NCI-H2227 (cell line): ENCODE measurements at regions not wholly inside any gene's neighbourhood (a gene's known extent, or its start where the extent isn't known, plus 50 kb on each side); places are given as distances from the start of the nearest gene placed in this dataset.
A peak's percentile ranks its signal among the peaks of the same experiment; 100 is the strongest.
"Not testable (repeated sequence)": the region's sequence is repeated elsewhere in the genome, so short reads cannot be mapped to it uniquely, and the experiment has no call there.

Source experiments
- DNase-seq: peaks from one replicate; lab custom pipeline; 2025; ENCODE audit not compliant: unreplicated experiment; lab: John Stamatoyannopoulos, UW

GRCh38 chr6:113359155-113360140, 497.7 kb upstream of the MARCKS start:
- peak; percentile 82 for DNase-seq

DNA sequence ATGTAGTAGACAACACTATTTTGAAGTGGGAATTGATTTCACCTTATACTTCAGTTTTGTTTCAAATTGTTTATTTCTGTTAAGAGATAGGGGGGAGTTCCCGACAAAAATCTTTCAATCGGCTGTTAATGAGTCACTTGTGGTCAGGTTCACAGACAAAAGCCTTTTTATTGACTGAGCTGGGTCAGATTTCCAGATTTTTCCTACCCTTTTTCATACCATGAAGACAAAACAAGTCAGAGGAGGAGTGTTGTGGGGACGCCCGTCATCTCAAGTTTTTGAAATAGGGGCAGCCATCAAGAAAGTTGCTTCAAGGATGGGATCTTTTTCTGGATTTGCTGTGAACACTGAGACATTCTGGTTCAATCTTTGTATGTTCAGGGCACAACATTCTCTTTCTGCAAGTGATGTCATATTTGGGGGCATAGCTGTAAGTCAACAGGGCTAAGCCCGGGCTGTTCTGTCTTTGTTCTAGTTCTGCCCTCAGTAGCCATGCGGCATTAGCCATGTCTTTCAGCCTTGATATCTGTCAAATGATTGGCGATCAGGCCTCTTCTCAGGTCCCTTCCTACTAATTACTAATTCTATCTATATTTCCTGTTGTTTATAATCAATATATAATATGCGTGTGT, 496.0 kb upstream of the MARCKS start:
- no peak for DNase-seq

DNA sequence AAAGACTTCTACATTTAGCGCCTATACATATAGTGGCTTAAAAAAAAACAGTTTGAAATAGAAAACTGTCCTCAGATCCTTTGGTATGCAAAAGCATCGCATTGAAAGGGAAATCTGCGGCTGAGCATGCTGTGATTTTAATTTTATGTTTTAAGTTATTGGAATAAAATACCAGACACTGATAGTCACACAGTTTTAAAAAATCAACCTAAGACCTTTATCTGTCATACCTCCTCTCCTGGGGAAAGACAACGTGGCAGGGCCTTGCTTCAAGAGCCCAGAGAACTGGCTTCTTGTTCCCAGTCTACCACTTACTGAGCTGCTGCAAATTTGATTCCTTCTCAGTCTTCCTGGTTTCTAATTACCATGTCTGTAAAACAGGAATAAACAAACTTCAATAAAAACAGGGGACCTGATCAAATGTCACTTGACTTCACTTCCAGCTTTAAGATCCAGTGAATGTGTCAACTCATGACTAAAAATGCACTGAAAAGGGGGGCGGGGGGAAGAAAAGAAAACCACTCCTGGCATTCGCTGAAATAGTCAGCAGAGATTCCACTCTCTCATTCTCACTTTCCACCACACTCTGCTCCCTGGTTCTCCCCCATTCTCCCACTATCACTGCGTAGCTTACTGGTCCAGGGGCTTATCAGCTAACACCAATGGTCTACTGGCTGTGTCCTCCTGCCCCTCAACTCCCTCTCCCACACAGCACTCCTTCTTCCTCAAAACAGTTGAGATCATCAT, 494.7 kb upstream of the MARCKS start:
- no peak for DNase-seq

GRCh38 chr6:113363048-113363798, 493.9 kb upstream of the MARCKS start:
- no peak for DNase-seq

- DNase-seq, result no peak
Measured at GRCh38 chr6:113363866-113364265, 493.3 kb upstream of the MARCKS start.

DNA sequence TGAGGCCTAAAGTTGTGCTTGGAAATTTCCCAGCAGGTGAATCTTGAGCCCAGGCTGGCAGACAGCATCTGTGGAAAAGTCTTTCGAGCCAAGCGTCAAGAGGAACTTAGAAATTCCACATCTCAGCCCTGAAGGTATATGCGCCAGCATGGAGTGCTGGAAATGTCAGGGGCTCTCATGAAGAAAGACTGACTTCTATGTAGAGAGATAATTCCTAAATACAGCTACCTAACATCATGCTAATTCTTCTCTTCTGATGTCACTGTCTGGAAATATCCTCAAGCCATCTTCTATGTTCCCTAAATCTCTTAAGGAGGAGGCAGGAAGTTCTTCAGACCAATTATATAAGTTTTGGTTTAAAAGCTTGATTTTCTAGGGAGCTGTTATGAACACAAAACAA, 492.4 kb upstream of the MARCKS start:
- no peak for DNase-seq

DNA sequence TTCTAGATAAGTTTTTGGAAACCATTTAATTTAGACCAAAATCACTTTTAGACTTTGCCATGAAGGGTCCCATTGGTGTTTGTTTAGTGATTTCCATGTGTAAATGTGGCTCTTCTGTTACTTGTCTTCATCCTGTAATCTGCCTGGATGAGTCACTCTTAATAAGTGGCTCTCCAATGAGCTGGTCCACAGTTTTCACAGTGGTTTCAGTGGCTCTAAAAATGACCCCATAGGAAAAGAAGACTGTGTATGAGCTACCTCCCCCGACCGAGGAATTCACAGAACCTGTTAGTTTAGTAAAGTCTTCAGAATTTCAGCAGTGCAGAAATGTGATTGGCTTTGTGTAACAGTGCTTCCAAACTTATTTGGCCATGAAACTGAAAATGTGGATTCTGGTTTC, 492.0 kb upstream of the MARCKS start:
- DNase-seq, result no peak

- DNase-seq, result no peak
Measured at GRCh38 chr6:113366505-113366904, 490.6 kb upstream of the MARCKS start.

DNA sequence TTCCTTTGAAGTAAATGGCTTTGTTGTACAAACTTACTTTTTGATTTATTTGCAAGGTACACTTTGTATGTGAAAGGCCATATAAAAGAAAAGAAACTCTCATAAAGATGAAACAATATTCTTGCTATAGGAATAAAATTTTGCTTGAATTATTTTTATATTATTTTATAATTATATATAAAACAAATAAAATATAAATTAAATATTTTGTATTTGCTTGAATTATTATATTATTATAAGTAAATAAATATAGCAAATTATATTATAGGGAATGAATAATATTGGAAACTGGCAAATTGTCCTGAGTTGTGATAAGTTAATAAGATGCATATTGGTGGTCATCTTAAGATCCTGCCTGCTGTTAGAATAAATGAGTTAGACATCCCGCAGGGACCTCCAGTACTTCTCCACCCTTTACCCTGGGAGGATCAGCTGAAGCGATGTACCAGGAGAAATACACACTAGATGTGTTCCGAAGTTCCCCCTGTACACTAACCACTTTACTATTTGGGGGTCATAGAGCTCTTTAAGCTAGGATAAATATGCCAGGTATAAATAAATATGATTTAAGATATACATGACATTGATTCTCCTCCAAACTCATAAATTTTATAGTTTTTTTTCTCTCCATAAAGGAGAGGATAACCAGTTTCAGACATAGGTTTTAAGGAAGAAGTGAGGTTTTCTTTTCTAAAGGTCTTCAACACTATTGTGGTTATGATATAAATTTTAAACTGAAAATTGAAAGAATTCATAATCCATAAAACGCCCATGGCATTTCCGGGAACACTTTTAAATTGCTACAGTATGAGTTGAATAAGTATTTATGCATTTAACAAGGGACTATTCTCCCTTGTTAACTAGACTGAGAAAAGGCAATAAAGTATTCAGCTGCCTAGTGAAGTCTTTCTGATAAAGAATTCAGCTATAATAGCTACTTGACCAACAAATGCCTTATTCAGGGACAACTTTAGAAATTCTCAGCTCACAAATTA, 486.3 kb upstream of the MARCKS start:
- DNase-seq, result no peak

GRCh38 chr6:113375466-113375865, 481.7 kb upstream of the MARCKS start:
- not testable (repeated sequence) for DNase-seq

GRCh38 chr6:113375950-113376846, 480.9 kb upstream of the MARCKS start:
- DNase-seq, result no peak

DNA sequence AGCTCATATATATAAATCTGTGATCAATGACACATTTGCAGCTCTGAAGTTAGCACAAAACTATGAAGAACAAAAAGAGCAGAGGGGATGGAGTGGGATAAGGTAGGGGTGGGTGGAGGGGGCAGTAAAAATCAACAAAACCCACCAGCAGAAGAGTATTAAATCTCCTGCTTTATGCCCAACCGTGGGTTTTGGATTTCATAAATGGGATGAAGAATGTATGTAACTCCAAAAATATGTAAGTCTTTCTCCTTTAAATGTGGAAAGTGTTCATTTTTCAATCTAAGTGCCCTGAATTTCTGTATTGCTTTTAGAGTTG, 480.3 kb upstream of the MARCKS start:
- DNase-seq, result no peak

GRCh38 chr6:113377362-113377942, 479.7 kb upstream of the MARCKS start:
- no peak for DNase-seq

DNA sequence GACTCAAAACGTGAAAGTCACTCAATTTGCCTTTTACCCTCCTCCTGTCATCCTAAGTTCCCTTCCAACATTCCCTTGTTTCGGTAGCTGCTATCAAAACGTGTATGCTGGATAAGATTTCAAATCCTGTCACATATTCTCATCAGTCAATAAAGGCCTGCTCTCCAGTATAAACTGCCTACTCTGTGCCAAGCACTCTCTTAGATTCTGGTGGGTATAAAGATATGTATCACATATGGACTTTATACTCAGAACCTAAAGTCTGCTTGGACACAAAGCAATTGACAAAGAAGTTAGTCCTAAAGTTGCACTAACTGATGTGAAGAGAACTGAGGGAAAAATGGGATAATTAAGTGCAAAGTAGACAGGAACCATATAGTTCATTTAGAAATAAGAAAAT, 476.6 kb upstream of the MARCKS start:
- DNase-seq, result no peak

DNA sequence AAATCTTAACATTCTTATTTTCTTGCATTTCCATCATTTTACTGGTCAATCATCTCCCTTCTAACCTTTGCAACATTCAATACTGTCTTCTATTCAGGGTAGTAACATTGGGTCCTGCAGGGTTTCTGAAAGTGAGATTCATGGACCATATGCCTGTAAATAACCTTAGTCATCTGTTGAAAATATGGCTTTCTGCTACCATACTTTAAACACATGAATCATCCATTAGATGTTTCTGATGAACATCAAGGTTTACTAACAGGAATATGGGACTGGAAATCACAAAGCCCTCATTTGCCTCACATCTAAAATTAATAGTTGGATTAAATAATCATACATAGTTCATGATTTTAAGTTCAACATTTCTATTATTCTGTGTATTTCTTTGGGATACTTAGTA, 475.9 kb upstream of the MARCKS start:
- no peak for DNase-seq

DNA sequence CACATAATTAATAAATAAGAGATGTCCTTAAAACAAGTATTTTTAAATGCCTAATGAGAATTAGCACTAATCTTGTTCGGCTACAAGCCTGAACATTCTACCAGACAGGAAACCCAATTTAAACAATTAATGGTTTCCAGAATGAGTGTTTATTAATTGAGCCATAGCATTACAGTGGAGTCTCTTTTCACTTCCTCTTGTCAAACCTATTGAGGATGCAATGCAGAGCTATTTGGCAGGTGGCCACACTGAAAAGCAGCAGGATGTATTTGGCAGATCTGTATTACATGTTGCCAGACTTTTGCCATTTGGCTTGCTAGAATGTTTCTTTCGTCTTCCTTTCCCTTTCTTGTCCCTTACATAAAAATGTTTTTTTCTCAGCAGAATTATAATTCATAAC, 475.2 kb upstream of the MARCKS start:
- DNase-seq, result no peak

DNA sequence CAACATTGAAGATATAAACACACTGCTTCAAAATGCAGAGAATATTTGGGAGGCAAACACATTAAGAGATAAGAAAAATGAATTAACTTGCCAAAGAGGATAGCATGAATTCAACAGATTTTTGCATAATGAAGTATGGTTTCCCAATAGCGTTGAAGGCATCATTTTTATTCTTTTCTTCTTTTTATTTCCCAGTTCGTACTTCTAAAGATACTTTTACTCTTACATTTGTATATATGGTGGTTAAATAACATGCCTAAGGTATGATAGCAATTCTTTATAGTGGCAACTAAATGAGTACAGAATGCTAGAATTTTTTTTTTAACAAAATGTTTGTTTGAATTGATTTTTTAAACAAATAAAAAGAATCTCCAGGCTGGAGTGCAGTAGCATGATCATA, 473.4 kb upstream of the MARCKS start:
- no peak for DNase-seq

GRCh38 chr6:113385020-113385431, 472.1 kb upstream of the MARCKS start:
- DNase-seq, result no peak

DNA sequence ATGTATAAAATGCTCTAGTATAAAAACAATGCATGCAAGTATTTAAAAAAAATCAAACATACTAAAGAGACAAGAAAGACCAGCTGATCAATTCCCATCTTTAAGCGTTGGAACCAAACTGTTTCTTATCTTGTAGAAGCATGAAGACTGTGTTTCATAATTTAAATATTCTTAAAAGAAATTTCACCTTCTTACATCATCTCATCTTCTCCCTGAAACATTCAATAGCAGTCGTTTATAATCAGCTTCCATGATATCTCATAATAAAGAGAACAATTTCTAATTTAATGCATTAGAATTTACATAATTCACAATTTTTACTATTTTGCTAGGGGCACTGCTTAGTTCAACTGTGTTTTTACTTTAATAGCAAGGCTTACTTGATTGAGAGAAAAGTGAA, 468.1 kb upstream of the MARCKS start:
- no peak for DNase-seq
